Gastroesophageal sphincter (tissue), 3 donors: ENCODE measurements at regions not wholly inside any gene's neighbourhood (a gene's known extent, or its start where the extent isn't known, plus 50 kb on each side); places are given as distances from the start of the nearest gene placed in this dataset.

ENCODE experiments used
- CTCF ChIP-seq, 4 experiments: fragments of 200-600 bp in 2 of 4; fragments of 450-650 bp in 2 of 4; sonication (generic) in 1 of 4; IDR thresholded peaks; one replicate each; pipeline ENCODE4 v1.5.1; 2017 to 2019; ENCODE audit warnings: antibody characterized with exemption in 4 of 4, mild to moderate bottlenecking in 2 of 4, moderate library complexity in 2 of 4
- EP300 ChIP-seq: sonication (generic); formaldehyde crosslinking; IDR thresholded peaks from one replicate; pipeline ENCODE4 v1.6.1; 2017; ENCODE audit warnings: antibody characterized with exemption, mild to moderate bottlenecking
- POLR2A ChIP-seq, 2 donors: fragments of 450-650 bp; IDR thresholded peaks; one replicate each; pipeline ENCODE4 v1.6.1; 2017; ENCODE audit warnings: antibody characterized with exemption in 2 of 2, mild to moderate bottlenecking in 2 of 2, moderate library complexity in 1 of 2

GRCh38 chr11:34806875-34807274 lies 109.3 kb downstream of the APIP start:
- no peak for TF ChIP-seq CTCF (IDR thresholded peaks at IDR 0.05)
- TF ChIP-seq POLR2A (IDR thresholded peaks at IDR 0.05) = no peak
- TF ChIP-seq EP300 = no peak
